ENCODE measurements at regions not wholly inside any gene's neighbourhood (a gene's known extent, or its start where the extent isn't known, plus 50 kb on each side); places are given as distances from the start of the nearest gene placed in this dataset.

- no peak overlapping the region for H3K27ac ChIP-seq (ENCODE audit: low read depth in 1 of 2, low read length in 2 of 2)
- no peak overlapping the region for H3K9ac ChIP-seq (ENCODE audit: low read depth in 1 of 2, low read length in 2 of 2)
- 90% methylated on average over 3 of the region's 3 CpGs for WGBS
- TF ChIP-seq FOXA1 (IDR thresholded peaks at IDR 0.05) (no peak), NR2F2 (IDR thresholded peaks at IDR 0.05) (no peak), ZBTB33 (IDR thresholded peaks at IDR 0.05) (no peak), YY1 (IDR thresholded peaks at IDR 0.05) (no peak), RXRA (IDR thresholded peaks at IDR 0.05) (no peak), HNF4G (IDR thresholded peaks at IDR 0.05) (no peak), JUND (IDR thresholded peaks at IDR 0.05) (no peak), EGR1 (IDR thresholded peaks at IDR 0.05; ENCODE audit: low read depth in 2 of 2) (no peak), MAX (IDR thresholded peaks at IDR 0.05) (no peak), CTCF (IDR thresholded peaks at IDR 0.05; ENCODE audit: low read depth, low read length, missing input control) (no peak), SP1 (IDR thresholded peaks at IDR 0.05) (no peak), RAD21 (IDR thresholded peaks at IDR 0.05) (no peak)
- DNase-seq (ENCODE audit: low spot score), result no peak
- no peak overlapping the region for H3K4me3 ChIP-seq (ENCODE audit: low read depth in 1 of 3, low read length in 3 of 3)
- H3K36me3 ChIP-seq (ENCODE audit: control insufficient read depth in 4 of 4, insufficient read depth in 3 of 4, low read depth in 1 of 4, low read length in 3 of 4), result no peaks in the 10 kb centered on the region
- no peaks in the 10 kb centered on the region for H3K4me1 ChIP-seq (ENCODE audit: control insufficient read depth in 4 of 4, insufficient read depth in 4 of 4, low read length in 3 of 4)
- no peaks in the 10 kb centered on the region for H3K9me3 ChIP-seq (ENCODE audit: control insufficient read depth in 4 of 4, low read length in 3 of 4)
- H3K27me3 ChIP-seq (ENCODE audit: control insufficient read depth in 4 of 4, insufficient read depth in 4 of 4, low read length in 3 of 4), result no peaks in the 10 kb centered on the region
Measured at GRCh38 chr6:23184351-23184750, 615.0 kb downstream of the HDGFL1 start.

GRCh38 chr6:23195487-23195886 lies 626.1 kb downstream of the HDGFL1 start:
- Histone ChIP-seq H3K36me3 (ENCODE audit: control insufficient read depth in 4 of 4, insufficient read depth in 3 of 4, low read depth in 1 of 4, low read length in 3 of 4) (no peaks in the 10 kb centered on the region), H3K4me3 (ENCODE audit: low read depth in 1 of 3, low read length in 3 of 3) (no peak overlapping the region), H3K9me3 (ENCODE audit: control insufficient read depth in 4 of 4, low read length in 3 of 4) (no peaks in the 10 kb centered on the region), H3K27me3 (ENCODE audit: control insufficient read depth in 4 of 4, insufficient read depth in 4 of 4, low read length in 3 of 4) (no peaks in the 10 kb centered on the region), H3K27ac (ENCODE audit: low read depth in 1 of 2, low read length in 2 of 2) (no peak overlapping the region), H3K4me1 (ENCODE audit: control insufficient read depth in 4 of 4, insufficient read depth in 4 of 4, low read length in 3 of 4) (no peaks in the 10 kb centered on the region), H3K9ac (ENCODE audit: low read depth in 1 of 2, low read length in 2 of 2) (no peak overlapping the region)
- 79% methylated on average over 3 of the region's 3 CpGs for WGBS
- DNase-seq (ENCODE audit: low spot score), result no peak
- TF ChIP-seq TAF1 (conservative IDR thresholded peaks at IDR 0.05) (no peak), EGR1 (IDR thresholded peaks at IDR 0.05; ENCODE audit: low read depth in 2 of 2) (no peak), ZBTB33 (IDR thresholded peaks at IDR 0.05) (no peak), HNF4G (IDR thresholded peaks at IDR 0.05) (no peak), REST (IDR thresholded peaks at IDR 0.05) (no peak), YY1 (IDR thresholded peaks at IDR 0.05) (no peak), HNF4A (conservative IDR thresholded peaks at IDR 0.05) (no peak), RXRA (IDR thresholded peaks at IDR 0.05) (no peak), ATF3 (IDR thresholded peaks at IDR 0.05) (no peak), RAD21 (IDR thresholded peaks at IDR 0.05) (no peak), FOXA2 (IDR thresholded peaks at IDR 0.05) (no peak), GABPA (IDR thresholded peaks at IDR 0.05 in 1 of 2, conservative IDR thresholded peaks at IDR 0.05 in 1 of 2) (no peak), SP1 (IDR thresholded peaks at IDR 0.05) (no peak), JUND (IDR thresholded peaks at IDR 0.05) (no peak), FOXA1 (IDR thresholded peaks at IDR 0.05) (no peak), MAX (IDR thresholded peaks at IDR 0.05) (no peak), NR2F2 (IDR thresholded peaks at IDR 0.05) (no peak)
